ENCODE measurements at regions not wholly inside any gene's neighbourhood (a gene's known extent, or its start where the extent isn't known, plus 50 kb on each side); places are given as distances from the start of the nearest gene placed in this dataset.

GRCh38 chr5:159751459-159751858 is 164.8 kb upstream of the ADRA1B start:
- Mint-ChIP-seq H3K4me3 (ENCODE audit: unreplicated experiment) (no peak overlapping the region), H3K9me3 (ENCODE audit: unreplicated experiment) (no peaks in the 10 kb centered on the region), H3K4me1 (ENCODE audit: low read depth, unreplicated experiment) (no peaks in the 10 kb centered on the region), H3K27ac (ENCODE audit: unreplicated experiment) (no peak overlapping the region), H3K27me3 (ENCODE audit: unreplicated experiment) (no peaks in the 10 kb centered on the region), H3K36me3 (ENCODE audit: unreplicated experiment) (no peaks in the 10 kb centered on the region)
- no peak for DNase-seq
- TF ChIP-seq CTCF (IDR thresholded peaks at IDR 0.05; ENCODE audit: partially characterized antibody, unreplicated experiment) = no peak

- H3K36me3 Mint-ChIP-seq (ENCODE audit: unreplicated experiment) = no peaks in the 10 kb centered on the region
Measured at GRCh38 chr5:159752622-159753275, 163.5 kb upstream of the ADRA1B start.

GRCh38 chr5:159758189-159758588 is 158.1 kb upstream of the ADRA1B start:
- no peak overlapping the region for H3K27ac Mint-ChIP-seq (ENCODE audit: unreplicated experiment)
- no peak for TF ChIP-seq CTCF (IDR thresholded peaks at IDR 0.05; ENCODE audit: partially characterized antibody, unreplicated experiment)
- no peak overlapping the region for H3K4me3 Mint-ChIP-seq (ENCODE audit: unreplicated experiment)
- H3K36me3 Mint-ChIP-seq (ENCODE audit: unreplicated experiment) = no peaks in the 10 kb centered on the region
- DNase-seq = no peak
- H3K4me1 Mint-ChIP-seq (ENCODE audit: low read depth, unreplicated experiment) = no peaks in the 10 kb centered on the region
- H3K9me3 Mint-ChIP-seq (ENCODE audit: unreplicated experiment) = no peaks in the 10 kb centered on the region
- H3K27me3 Mint-ChIP-seq (ENCODE audit: unreplicated experiment) = no peaks in the 10 kb centered on the region

More at GRCh38 chr5:159752622-159753275, 163.5 kb upstream of the ADRA1B start:
- TF ChIP-seq CTCF (IDR thresholded peaks at IDR 0.05; ENCODE audit: partially characterized antibody, unreplicated experiment) = no peak
- DNase-seq = no peak
- Mint-ChIP-seq H3K4me1 (ENCODE audit: low read depth, unreplicated experiment) (no peaks in the 10 kb centered on the region), H3K27ac (ENCODE audit: unreplicated experiment) (no peak overlapping the region), H3K9me3 (ENCODE audit: unreplicated experiment) (no peaks in the 10 kb centered on the region), H3K4me3 (ENCODE audit: unreplicated experiment) (no peak overlapping the region), H3K27me3 (ENCODE audit: unreplicated experiment) (no peaks in the 10 kb centered on the region)

GRCh38 chr5:159759791-159760290 is 156.4 kb upstream of the ADRA1B start:
- no peaks in the 10 kb centered on the region for H3K36me3 Mint-ChIP-seq (ENCODE audit: unreplicated experiment)
- no peak overlapping the region for H3K4me3 Mint-ChIP-seq (ENCODE audit: unreplicated experiment)
- H3K27me3 Mint-ChIP-seq (ENCODE audit: unreplicated experiment) = no peaks in the 10 kb centered on the region
- DNase-seq = no peak
- no peaks in the 10 kb centered on the region for H3K9me3 Mint-ChIP-seq (ENCODE audit: unreplicated experiment)
- TF ChIP-seq CTCF (IDR thresholded peaks at IDR 0.05; ENCODE audit: partially characterized antibody, unreplicated experiment) = no peak
- no peaks in the 10 kb centered on the region for H3K4me1 Mint-ChIP-seq (ENCODE audit: low read depth, unreplicated experiment)
- H3K27ac Mint-ChIP-seq (ENCODE audit: unreplicated experiment) = no peak overlapping the region

GRCh38 chr5:159762921-159763320 is 153.4 kb upstream of the ADRA1B start:
- TF ChIP-seq CTCF (IDR thresholded peaks at IDR 0.05; ENCODE audit: partially characterized antibody, unreplicated experiment) = no peak
- H3K9me3 Mint-ChIP-seq (ENCODE audit: unreplicated experiment) = no peaks in the 10 kb centered on the region
- no peaks in the 10 kb centered on the region for H3K36me3 Mint-ChIP-seq (ENCODE audit: unreplicated experiment)
- H3K27ac Mint-ChIP-seq (ENCODE audit: unreplicated experiment) = no peak overlapping the region
- no peak overlapping the region for H3K4me3 Mint-ChIP-seq (ENCODE audit: unreplicated experiment)
- DNase-seq = no peak
- H3K27me3 Mint-ChIP-seq (ENCODE audit: unreplicated experiment) = peaks cover 2% of the 10 kb centered on the region
- H3K4me1 Mint-ChIP-seq (ENCODE audit: low read depth, unreplicated experiment) = no peaks in the 10 kb centered on the region
